ENCODE measurements at regions not wholly inside any gene's neighbourhood (a gene's known extent, or its start where the extent isn't known, plus 50 kb on each side); places are given as distances from the start of the nearest gene placed in this dataset.

- no peaks in the 10 kb centered on the region for H3K9me3 Mint-ChIP-seq (ENCODE audit: unreplicated experiment)
- no TSS peak for BruUV-seq (replicated peaks)
- intact Hi-C loops (cut with micrococcal nuclease), result no loop called here
- TF ChIP-seq CTCF (IDR thresholded peaks at IDR 0.05; ENCODE audit: unreplicated experiment), result no peak
- no peak overlapping the region for H3K4me3 Mint-ChIP-seq (ENCODE audit: unreplicated experiment)
- ChIA-PET POLR2A (interaction anchor here (1.2 to 2.0 kb wide), 2 partner anchors 9 to 10 kb away, joined by 3 to 4 read pairs; no protein-coding TSS in a partner anchor), CTCF (interaction anchor here (0.8 kb wide), 1 partner anchor 1070 kb away, joined by 3 read pairs; no protein-coding TSS in a partner anchor)
- H3K27ac Mint-ChIP-seq (ENCODE audit: low read depth, unreplicated experiment), result peak overlapping the region; percentile 36
- DNase-seq (ENCODE audit: unreplicated experiment), result no peak
- H3K36me3 Mint-ChIP-seq (ENCODE audit: insufficient read depth, unreplicated experiment), result no peaks in the 10 kb centered on the region
- no peaks in the 10 kb centered on the region for H3K4me1 Mint-ChIP-seq (ENCODE audit: insufficient read depth, unreplicated experiment)
- H3K27me3 Mint-ChIP-seq (ENCODE audit: insufficient read depth, unreplicated experiment), result no peaks in the 10 kb centered on the region
Observed at GRCh38 chr4:24033626-24034025, 143.8 kb upstream of the PPARGC1A start.

- DNase-seq (ENCODE audit: unreplicated experiment), result peak; percentile 31
- intact Hi-C loops (cut with micrococcal nuclease), result loop anchor here (1.0 kb wide), 1 partner anchor 387 kb away; no protein-coding TSS in a partner anchor
- no peak for TF ChIP-seq CTCF (IDR thresholded peaks at IDR 0.05; ENCODE audit: unreplicated experiment)
- Mint-ChIP-seq H3K27me3 (ENCODE audit: insufficient read depth, unreplicated experiment) (no peaks in the 10 kb centered on the region), H3K27ac (ENCODE audit: low read depth, unreplicated experiment) (no peak overlapping the region), H3K4me3 (ENCODE audit: unreplicated experiment) (no peak overlapping the region), H3K36me3 (ENCODE audit: insufficient read depth, unreplicated experiment) (no peaks in the 10 kb centered on the region), H3K9me3 (ENCODE audit: unreplicated experiment) (no peaks in the 10 kb centered on the region), H3K4me1 (ENCODE audit: insufficient read depth, unreplicated experiment) (no peaks in the 10 kb centered on the region)
- ChIA-PET CTCF (interaction anchor here (0.5 to 1.2 kb wide), 11 partner anchors 9 to 381 kb away, joined by 3 to 5 read pairs (median 3); no protein-coding TSS in a partner anchor), POLR2A (interaction anchor here (2.0 kb wide), 1 partner anchor 9 kb away, joined by 4 read pairs; no protein-coding TSS in a partner anchor)
- no TSS peak for BruUV-seq (replicated peaks)
Observed at GRCh38 chr4:24032371-24032989, 142.6 kb upstream of the PPARGC1A start.

- ChIA-PET POLR2A (no interaction called here), CTCF (interaction anchor here (0.6 to 1.0 kb wide), 3 partner anchors 63 to 1413 kb away, joined by 3 read pairs; no protein-coding TSS in a partner anchor)
- Mint-ChIP-seq H3K27me3 (ENCODE audit: insufficient read depth, unreplicated experiment) (no peaks in the 10 kb centered on the region), H3K4me1 (ENCODE audit: insufficient read depth, unreplicated experiment) (no peaks in the 10 kb centered on the region), H3K27ac (ENCODE audit: low read depth, unreplicated experiment) (no peak overlapping the region), H3K36me3 (ENCODE audit: insufficient read depth, unreplicated experiment) (no peaks in the 10 kb centered on the region), H3K4me3 (ENCODE audit: unreplicated experiment) (no peak overlapping the region), H3K9me3 (ENCODE audit: unreplicated experiment) (no peaks in the 10 kb centered on the region)
- TF ChIP-seq CTCF (IDR thresholded peaks at IDR 0.05; ENCODE audit: unreplicated experiment), result no peak
- intact Hi-C loops (cut with micrococcal nuclease), result no loop called here
- no peak for DNase-seq (ENCODE audit: unreplicated experiment)
- BruUV-seq (replicated peaks), result no TSS peak
Observed at GRCh38 chr4:24026596-24026995, 136.7 kb upstream of the PPARGC1A start.

GRCh38 chr4:24024605-24025004, 134.8 kb upstream of the PPARGC1A start:
- H3K4me3 Mint-ChIP-seq (ENCODE audit: unreplicated experiment), result no peak overlapping the region
- H3K27ac Mint-ChIP-seq (ENCODE audit: low read depth, unreplicated experiment), result no peak overlapping the region
- peak; percentile 60 for DNase-seq (ENCODE audit: unreplicated experiment)
- H3K4me1 Mint-ChIP-seq (ENCODE audit: insufficient read depth, unreplicated experiment), result peaks cover under 1% of the 10 kb centered on the region
- H3K9me3 Mint-ChIP-seq (ENCODE audit: unreplicated experiment), result no peaks in the 10 kb centered on the region
- intact Hi-C loops (cut with micrococcal nuclease), result no loop called here
- no TSS peak for BruUV-seq (replicated peaks)
- POLR2A ChIA-PET, result interaction anchor here (0.6 to 1.3 kb wide), 3 partner anchors 8 to 200 kb away, joined by 3 to 4 read pairs (median 3); no protein-coding TSS in a partner anchor
- CTCF ChIA-PET, result no interaction called here
- H3K36me3 Mint-ChIP-seq (ENCODE audit: insufficient read depth, unreplicated experiment), result no peaks in the 10 kb centered on the region
- no peaks in the 10 kb centered on the region for H3K27me3 Mint-ChIP-seq (ENCODE audit: insufficient read depth, unreplicated experiment)
- no peak for TF ChIP-seq CTCF (IDR thresholded peaks at IDR 0.05; ENCODE audit: unreplicated experiment)
